Neural progenitor cell (in vitro differentiated cells): ENCODE measurements at regions not wholly inside any gene's neighbourhood (a gene's known extent, or its start where the extent isn't known, plus 50 kb on each side); places are given as distances from the start of the nearest gene placed in this dataset.

Source experiments
- DNase-seq: peaks from one replicate; pipeline ENCODE4 v3.0.0-alpha.2; 2016; ENCODE audit warnings: low spot score
- H2AFZ ChIP-seq: fragments of 200-600 bp; sonication (generic); replicated peaks from 2 replicates; pipeline ENCODE4 v1.6.1; 2016; ENCODE audit warnings: antibody characterized with exemption
- H3F3A ChIP-seq: fragments of 200-600 bp; sonication (generic); 2 replicates; pipeline ENCODE4 v1.6.1; 2016; ENCODE audit warnings: antibody characterized with exemption, low read depth
- H3K27ac ChIP-seq: fragments of 200-600 bp; sonication (generic); 2 replicates; pipeline ENCODE4 v1.5.1; 2016; ENCODE audit warnings: mild to moderate bottlenecking
- H3K27me3 ChIP-seq: fragments of 200-600 bp; sonication (generic); 2 replicates; pipeline ENCODE4 v1.6.1; 2016; ENCODE audit warnings: mild to moderate bottlenecking, moderate library complexity
- H3K36me3 ChIP-seq: fragments of 200-600 bp; sonication (generic); 2 replicates; pipeline ENCODE4 v1.5.1; 2016
- H3K4me1 ChIP-seq: fragments of 200-600 bp; sonication (generic); 2 replicates; pipeline ENCODE4 v1.6.1; 2016; ENCODE audit warnings: mixed run types
- H3K4me2 ChIP-seq: fragments of 200-600 bp; sonication (generic); 2 replicates; pipeline ENCODE4 v1.6.1; 2016
- H3K4me3 ChIP-seq: fragments of 200-600 bp; sonication (generic); 2 replicates; pipeline ENCODE4 v1.5.1; 2016
- H3K79me2 ChIP-seq: fragments of 200-600 bp; sonication (generic); 2 replicates; pipeline ENCODE4 v1.6.1; 2016; ENCODE audit warnings: low read depth
- H3K9ac ChIP-seq: fragments of 200-600 bp; sonication (generic); 2 replicates; pipeline ENCODE4 v1.6.1; 2016
- H3K9me3 ChIP-seq: fragments of 200-600 bp; sonication (generic); 2 replicates; pipeline ENCODE4 v1.5.1; 2016; ENCODE audit warnings: low read depth
- H4K20me1 ChIP-seq: fragments of 200-600 bp; sonication (generic); 2 replicates; pipeline ENCODE4 v1.6.1; 2016; ENCODE audit warnings: low read depth
- H3K27ac Mint-ChIP-seq: 3 replicates; pipeline ENCODE4 v1.8.0; 2021; ENCODE audit warnings: mixed read lengths
- H3K27me3 Mint-ChIP-seq: 2 replicates; pipeline ENCODE4 v1.8.0; 2022; ENCODE audit warnings: low read depth, mild to moderate bottlenecking, inconsistent platforms, moderate library complexity, mixed read lengths; ENCODE audit not compliant: insufficient read depth
- H3K36me3 Mint-ChIP-seq: 3 replicates; pipeline ENCODE4 v1.8.0; 2021; ENCODE audit warnings: mixed read lengths
- H3K4me1 Mint-ChIP-seq: 3 replicates; pipeline ENCODE4 v1.8.0; 2021; ENCODE audit warnings: mixed read lengths
- H3K4me3 Mint-ChIP-seq: 3 replicates; pipeline ENCODE4 v1.8.0; 2021; ENCODE audit warnings: mild to moderate bottlenecking, moderate library complexity, mixed read lengths
- H3K9me3 Mint-ChIP-seq: 3 replicates; pipeline ENCODE4 v1.8.0; 2020; ENCODE audit warnings: mixed read lengths
- CTCF ChIP-seq: fragments of 200-600 bp; sonication (generic); IDR thresholded peaks from 2 replicates; pipeline ENCODE4 v1.5.1; 2017; ENCODE audit warnings: antibody characterized with exemption, mild to moderate bottlenecking
- EZH2 ChIP-seq: fragments of 200-600 bp; sonication (generic); IDR thresholded peaks from 2 replicates; pipeline ENCODE4 v1.6.1; 2017; ENCODE audit warnings: antibody characterized with exemption, mild to moderate bottlenecking, moderate library complexity
- EZH2phosphoT487 ChIP-seq: fragments of 200-600 bp; sonication (generic); IDR thresholded peaks from 2 replicates; pipeline ENCODE4 v1.6.1; 2017; ENCODE audit warnings: antibody characterized with exemption

GRCh38 chr7:88689821-88690220 is 69.7 kb upstream of the ZNF804B start:
- no peaks in the 10 kb centered on the region for H3K4me1 Mint-ChIP-seq
- no peaks in the 10 kb centered on the region for H4K20me1 ChIP-seq
- no peak for DNase-seq
- no peaks in the 10 kb centered on the region for H3F3A ChIP-seq
- H3K9me3 Mint-ChIP-seq = no peaks in the 10 kb centered on the region
- TF ChIP-seq EZH2phosphoT487 = no peak
- no peak for TF ChIP-seq EZH2
- no peak for TF ChIP-seq CTCF
- H3K4me2 ChIP-seq = no peak overlapping the region
- no peak overlapping the region for H2AFZ ChIP-seq
- H3K36me3 Mint-ChIP-seq = no peaks in the 10 kb centered on the region
- H3K4me3 Mint-ChIP-seq = no peak overlapping the region
- no peaks in the 10 kb centered on the region for H3K9me3 ChIP-seq
- H3K4me3 ChIP-seq = no peak overlapping the region
- no peaks in the 10 kb centered on the region for H3K4me1 ChIP-seq
- no peaks in the 10 kb centered on the region for H3K79me2 ChIP-seq
- H3K9ac ChIP-seq = no peak overlapping the region
- no peaks in the 10 kb centered on the region for H3K36me3 ChIP-seq
- no peak overlapping the region for H3K27ac ChIP-seq
- peaks cover 2% of the 10 kb centered on the region for H3K27me3 Mint-ChIP-seq
- no peak overlapping the region for H3K27ac Mint-ChIP-seq
- no peaks in the 10 kb centered on the region for H3K27me3 ChIP-seq

DNA sequence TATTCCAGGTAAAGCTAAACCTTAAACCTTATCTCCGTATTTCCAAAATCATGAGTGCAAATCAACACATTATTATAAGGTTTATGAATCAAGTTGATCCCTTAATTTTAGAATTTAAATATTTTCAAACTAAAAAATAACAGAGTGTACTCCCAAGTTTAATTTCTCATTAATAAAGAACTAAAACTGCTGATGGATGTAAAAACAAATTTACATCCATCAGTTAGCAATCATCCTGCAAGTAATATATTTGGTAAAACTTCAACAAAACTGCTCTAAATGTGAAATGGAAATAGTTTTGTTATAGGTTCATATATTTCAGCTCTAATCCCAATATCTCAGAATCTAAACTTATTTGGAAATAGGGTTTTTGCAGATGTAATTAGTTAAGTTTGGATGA is 71.3 kb upstream of the ZNF804B start:
- Histone ChIP-seq H3K4me3 (no peak overlapping the region), H4K20me1 (no peaks in the 10 kb centered on the region), H3K27me3 (no peaks in the 10 kb centered on the region), H3K27ac (no peak overlapping the region), H3K9me3 (no peaks in the 10 kb centered on the region), H3K4me2 (no peak overlapping the region), H3K9ac (no peak overlapping the region), H3K36me3 (no peaks in the 10 kb centered on the region), H2AFZ (no peak overlapping the region), H3F3A (no peaks in the 10 kb centered on the region), H3K79me2 (no peaks in the 10 kb centered on the region), H3K4me1 (no peaks in the 10 kb centered on the region)
- H3K27ac Mint-ChIP-seq = no peak overlapping the region
- H3K4me1 Mint-ChIP-seq = no peaks in the 10 kb centered on the region
- H3K27me3 Mint-ChIP-seq = peaks cover 2% of the 10 kb centered on the region
- no peak overlapping the region for H3K4me3 Mint-ChIP-seq
- no peak for TF ChIP-seq EZH2phosphoT487
- no peak for TF ChIP-seq CTCF
- TF ChIP-seq EZH2 = no peak
- no peaks in the 10 kb centered on the region for H3K9me3 Mint-ChIP-seq
- no peaks in the 10 kb centered on the region for H3K36me3 Mint-ChIP-seq
- DNase-seq = no peak

DNA sequence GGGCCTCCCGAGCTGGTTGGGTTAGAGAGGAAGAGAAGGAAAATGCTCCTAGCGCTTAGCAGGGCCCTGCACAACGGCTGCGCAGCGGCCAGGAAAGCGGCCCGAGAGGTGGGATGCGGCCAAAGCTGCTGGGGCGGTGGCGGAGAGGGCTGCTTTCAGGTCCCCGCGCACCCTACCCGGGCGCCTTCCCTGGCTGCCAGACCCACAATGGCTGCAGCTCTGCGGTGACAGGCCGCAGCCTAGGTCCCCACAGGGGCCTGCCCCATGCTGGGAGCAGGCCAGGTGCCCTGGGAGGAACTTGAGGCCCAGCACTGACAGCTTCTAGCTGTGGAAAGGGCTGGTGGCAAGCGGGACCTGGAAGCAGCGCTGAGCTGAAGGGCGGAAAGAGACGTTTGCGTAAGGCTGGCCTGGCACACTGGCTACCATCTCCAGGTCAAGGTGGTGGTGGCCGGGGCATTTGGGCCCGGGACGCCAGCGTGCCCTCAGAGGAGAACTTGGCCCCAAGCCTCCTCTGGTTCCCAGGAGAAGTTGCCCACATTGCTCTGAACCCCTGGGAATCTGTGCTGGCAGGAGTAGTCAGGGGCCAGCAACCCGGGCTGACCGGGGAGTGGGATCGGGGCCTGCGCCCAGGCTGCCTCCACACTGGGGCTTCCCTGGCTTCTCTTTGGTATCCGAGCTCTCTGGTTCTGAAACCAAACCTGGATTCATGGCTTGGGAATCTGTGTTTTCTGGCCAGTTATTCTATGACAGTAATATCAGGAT is 72.9 kb upstream of the ZNF804B start:
- H3K4me1 ChIP-seq = no peaks in the 10 kb centered on the region
- no peak for DNase-seq
- H2AFZ ChIP-seq = no peak overlapping the region
- H3K9me3 Mint-ChIP-seq = no peaks in the 10 kb centered on the region
- no peaks in the 10 kb centered on the region for H3K36me3 Mint-ChIP-seq
- no peak overlapping the region for H3K9ac ChIP-seq
- no peaks in the 10 kb centered on the region for H3K9me3 ChIP-seq
- H3K27ac Mint-ChIP-seq = no peak overlapping the region
- H3K4me3 Mint-ChIP-seq = no peak overlapping the region
- no peak overlapping the region for H3K27ac ChIP-seq
- no peaks in the 10 kb centered on the region for H3K4me1 Mint-ChIP-seq
- H3K36me3 ChIP-seq = no peaks in the 10 kb centered on the region
- no peaks in the 10 kb centered on the region for H3F3A ChIP-seq
- H3K4me3 ChIP-seq = no peak overlapping the region
- H3K27me3 Mint-ChIP-seq = peaks cover 2% of the 10 kb centered on the region
- H4K20me1 ChIP-seq = no peaks in the 10 kb centered on the region
- H3K4me2 ChIP-seq = no peak overlapping the region
- no peaks in the 10 kb centered on the region for H3K27me3 ChIP-seq
- no peaks in the 10 kb centered on the region for H3K79me2 ChIP-seq
- no peak for TF ChIP-seq CTCF
- no peak for TF ChIP-seq EZH2
- TF ChIP-seq EZH2phosphoT487 = no peak
